GM12878 (cell line): ENCODE measurements at regions not wholly inside any gene's neighbourhood (a gene's known extent, or its start where the extent isn't known, plus 50 kb on each side); places are given as distances from the start of the nearest gene placed in this dataset.
"Not testable (repeated sequence)": the region's sequence is repeated elsewhere in the genome, so short reads cannot be mapped to it uniquely, and the experiment has no call there.

Experiments
- ATAC-seq: fragments of 200-7000 bp; cut with Tn5 transposase; 3 replicates; pipeline ENCODE4 v1.9.1; 2020; ENCODE audit warnings: mild to moderate bottlenecking, moderate library complexity
- BruUV-seq: library from RNA; stranded (reverse); fragments of 400-500 nt; replicated peaks from 2 replicates; lab custom pipeline; 2021; lab: Mats Ljungman, UMichigan
- CTCF ChIA-PET: fragments of 300-600 bp; sonication (Branson Sonifier 250); formaldehyde crosslinking; extraction: SDS; loops from one replicate; lab custom pipeline; 2021; ENCODE audit warnings: inconsistent platforms; lab: Yijun Ruan, JAX
- POLR2A ChIA-PET: fragments of 350-600 bp; formaldehyde crosslinking; extraction: SDS; loops from one replicate; lab custom pipeline; 2021; ENCODE audit warnings: inconsistent platforms; lab: Charles Lee
- RAD21 ChIA-PET: fragments of 300-600 bp; sonication (Branson Sonifier 250); formaldehyde crosslinking; loops from one replicate; lab custom pipeline; 2023; ENCODE audit warnings: antibody characterized with exemption; ENCODE audit not compliant: unreplicated experiment; lab: Charles Lee
- SMC1A ChIA-PET: fragments of 300-600 bp; sonication (Branson Sonifier 250); formaldehyde crosslinking; loops from one replicate; lab custom pipeline; 2023; ENCODE audit not compliant: unreplicated experiment, uncharacterized antibody; lab: Charles Lee
- DNase-seq: peaks from one replicate; pipeline ENCODE4 v3.0.0-alpha.2; 2011; ENCODE audit warnings: low read depth, low spot score
- FAIRE-seq: peaks from 3 replicates; lab custom pipeline; 2011; peaks lifted over from hg19 to GRCh38; lab: Jason Lieb, UNC
- H2AFZ ChIP-seq: 2 replicates; pipeline ENCODE4 v1.6.0; 2011; ENCODE audit warnings: low read depth, low read length, control low read depth; ENCODE audit not compliant: control insufficient read depth
- H3K27ac ChIP-seq: 2 replicates; pipeline ENCODE4 v1.5.1; 2011; ENCODE audit warnings: control low read depth; ENCODE audit not compliant: control insufficient read depth, insufficient read depth
- H3K27me3 ChIP-seq, 2 experiments: replicated peaks in 1 of 2; 2 replicates each; pipeline versions ENCODE4 v1.6.0 to v1.6.1; 2011; ENCODE audit warnings: low read length in 1 of 2; ENCODE audit not compliant: control insufficient read depth in 2 of 2, insufficient read depth in 2 of 2
- H3K36me3 ChIP-seq, 2 experiments: 2 replicates each; pipeline ENCODE4 v1.5.1; 2011; ENCODE audit warnings: low read length in 1 of 2; ENCODE audit not compliant: control insufficient read depth in 2 of 2, insufficient read depth in 2 of 2
- H3K4me1 ChIP-seq: 2 replicates; pipeline ENCODE4 v1.6.1; 2011; ENCODE audit warnings: mild to moderate bottlenecking, low read length, moderate library complexity, mixed read lengths; ENCODE audit not compliant: control insufficient read depth, insufficient read depth
- H3K4me2 ChIP-seq: 2 replicates; pipeline ENCODE4 v1.6.0; 2011; ENCODE audit warnings: control low read depth; ENCODE audit not compliant: control insufficient read depth, insufficient read depth
- H3K4me3 ChIP-seq: fragments of 200-600 bp; sonication (generic); 2 replicates; pipeline ENCODE4 v1.5.1; 2016
- H3K79me2 ChIP-seq: 2 replicates; pipeline ENCODE4 v1.6.0; 2011; ENCODE audit warnings: low read length; ENCODE audit not compliant: control insufficient read depth, insufficient read depth
- H3K9ac ChIP-seq: 2 replicates; pipeline ENCODE4 v1.8.0; 2011; ENCODE audit warnings: low read length, control low read depth, mixed read lengths; ENCODE audit not compliant: control insufficient read depth, insufficient read depth
- H3K9me3 ChIP-seq: replicated peaks from 3 replicates; pipeline ENCODE4 v1.5.1; 2011; ENCODE audit warnings: mild to moderate bottlenecking, low read length; ENCODE audit not compliant: control insufficient read depth, insufficient read depth
- H4K20me1 ChIP-seq: 2 replicates; pipeline ENCODE4 v1.6.0; 2011; ENCODE audit not compliant: control insufficient read depth, insufficient read depth
- RAD21 ChIP-seq: IDR thresholded peaks from 2 replicates; pipeline ENCODE4 v1.6.1; 2011; ENCODE audit warnings: mild to moderate bottlenecking, low read depth, low read length, moderate library complexity; ENCODE audit not compliant: insufficient read depth
- WGBS: methylation state at CpG from one replicate; pipeline ENCODE4 v1.1.6; 2016; ENCODE audit warnings: low lambda C conversion rate; ENCODE audit not compliant: insufficient replicate concordance, insufficient coverage; ENCODE audit errors: missing lambda C conversion rate; 5-methylcytosine and 5-hydroxymethylcytosine counted together
- in situ Hi-C: fragments of 300-500 bp; cut with MboI; formaldehyde crosslinking; loops from 9 replicates; pipeline ENCODE4 v1.14.3; 2018; ENCODE audit warnings: mixed read lengths
- intact Hi-C: fragments of 100-400 bp; cut with micrococcal nuclease; formaldehyde crosslinking; loops from one replicate; pipeline ENCODE4 v1.14.2; 2022; ENCODE audit not compliant: unreplicated experiment
- TF ChIP-seq, protein P1 (sequence below): fragments of 450-650 bp; formaldehyde crosslinking; IDR thresholded peaks from 2 replicates; pipeline ENCODE4 v1.4.0; 2022; ENCODE audit warnings: mild to moderate bottlenecking, moderate library complexity
- TF ChIP-seq, protein P2 (sequence below): IDR thresholded peaks from 2 replicates; pipeline ENCODE4 v1.6.1; 2011; ENCODE audit warnings: low read depth, mild to moderate bottlenecking, low read length, moderate library complexity, borderline replicate concordance; ENCODE audit errors: extremely low read depth

DNA sequence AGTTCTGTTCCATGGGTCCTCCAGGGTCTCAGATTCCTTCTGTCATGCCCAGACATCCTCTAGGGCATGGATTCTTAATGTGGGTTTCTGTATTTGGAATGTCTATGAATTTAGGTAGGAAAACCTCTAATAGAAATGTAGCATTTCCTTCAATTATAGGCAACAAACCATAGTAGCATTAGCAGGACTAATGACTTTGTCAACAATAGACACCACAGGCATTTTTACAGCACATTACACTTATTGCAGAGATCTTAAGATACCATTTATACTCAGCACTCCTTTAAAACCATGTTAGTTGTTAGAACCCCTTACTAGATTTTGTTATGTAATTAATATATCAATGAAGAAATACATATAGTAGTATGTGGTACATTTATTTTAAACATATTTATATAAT is 77.8 kb upstream of the TBC1D5 start (continued):
- TF ChIP-seq, protein P1, sequence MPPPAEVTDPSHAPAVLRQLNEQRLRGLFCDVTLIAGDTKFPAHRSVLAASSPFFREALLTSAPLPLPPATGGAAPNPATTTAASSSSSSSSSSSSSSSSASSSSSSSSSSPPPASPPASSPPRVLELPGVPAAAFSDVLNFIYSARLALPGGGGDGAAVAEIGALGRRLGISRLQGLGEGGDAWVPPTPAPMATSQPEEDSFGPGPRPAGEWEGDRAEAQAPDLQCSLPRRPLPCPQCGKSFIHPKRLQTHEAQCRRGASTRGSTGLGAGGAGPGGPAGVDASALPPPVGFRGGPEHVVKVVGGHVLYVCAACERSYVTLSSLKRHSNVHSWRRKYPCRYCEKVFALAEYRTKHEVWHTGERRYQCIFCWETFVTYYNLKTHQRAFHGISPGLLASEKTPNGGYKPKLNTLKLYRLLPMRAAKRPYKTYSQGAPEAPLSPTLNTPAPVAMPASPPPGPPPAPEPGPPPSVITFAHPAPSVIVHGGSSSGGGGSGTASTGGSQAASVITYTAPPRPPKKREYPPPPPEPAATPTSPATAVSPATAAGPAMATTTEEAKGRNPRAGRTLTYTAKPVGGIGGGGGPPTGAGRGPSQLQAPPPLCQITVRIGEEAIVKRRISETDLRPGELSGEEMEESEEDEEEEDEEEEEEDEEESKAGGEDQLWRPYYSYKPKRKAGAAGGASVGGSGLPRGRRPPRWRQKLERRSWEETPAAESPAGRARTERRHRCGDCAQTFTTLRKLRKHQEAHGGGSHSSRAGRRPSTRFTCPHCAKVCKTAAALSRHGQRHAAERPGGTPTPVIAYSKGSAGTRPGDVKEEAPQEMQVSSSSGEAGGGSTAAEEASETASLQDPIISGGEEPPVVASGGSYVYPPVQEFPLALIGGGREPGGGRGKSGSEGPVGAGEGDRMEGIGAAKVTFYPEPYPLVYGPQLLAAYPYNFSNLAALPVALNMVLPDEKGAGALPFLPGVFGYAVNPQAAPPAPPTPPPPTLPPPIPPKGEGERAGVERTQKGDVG, result no peak
- TF ChIP-seq, protein P2, sequence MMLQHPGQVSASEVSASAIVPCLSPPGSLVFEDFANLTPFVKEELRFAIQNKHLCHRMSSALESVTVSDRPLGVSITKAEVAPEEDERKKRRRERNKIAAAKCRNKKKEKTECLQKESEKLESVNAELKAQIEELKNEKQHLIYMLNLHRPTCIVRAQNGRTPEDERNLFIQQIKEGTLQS, result no peak
- no peak for TF ChIP-seq RAD21

DNA sequence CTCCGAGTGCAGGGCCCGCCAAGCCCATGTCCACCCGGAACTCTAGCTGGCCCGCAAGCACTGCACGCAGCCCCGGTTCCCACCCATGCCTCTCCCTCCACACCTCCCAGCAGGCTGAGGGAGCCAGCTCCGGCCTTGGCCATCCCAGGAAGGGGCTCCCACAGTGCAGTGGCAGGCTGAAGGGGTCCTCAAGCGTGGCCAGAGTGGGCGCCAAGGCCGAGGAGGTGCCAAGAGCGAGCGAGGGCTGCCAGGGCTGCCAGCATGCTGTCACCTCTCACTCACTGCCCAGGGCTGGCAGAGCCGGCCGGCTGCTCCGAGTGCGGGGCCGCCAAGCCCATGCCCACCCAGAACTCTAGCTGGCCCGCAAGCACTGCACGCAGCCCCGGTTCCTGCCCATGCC is 75.5 kb upstream of the TBC1D5 start:
- H3K4me3 ChIP-seq, H3K79me2 ChIP-seq, POLR2A ChIA-PET, H4K20me1 ChIP-seq, H2AFZ ChIP-seq, FAIRE-seq, H3K4me1 ChIP-seq, H3K36me3 ChIP-seq, H3K9me3 ChIP-seq, H3K27me3 ChIP-seq, DNase-seq, H3K27ac ChIP-seq, H3K4me2 ChIP-seq, H3K9ac ChIP-seq, in situ Hi-C loops, ATAC-seq, intact Hi-C loops, BruUV-seq: not testable (repeated sequence)
- ChIA-PET RAD21 (interaction anchor here (0.8 kb wide), 1 partner anchor 70 kb away, joined by 4 read pairs; no protein-coding TSS in a partner anchor), SMC1A (interaction anchor here (1.2 kb wide), 1 partner anchor 394 kb away, joined by 4 read pairs; no protein-coding TSS in a partner anchor), CTCF (interaction anchor here (2.2 kb wide), 1 partner anchor 15 kb away, joined by 7 read pairs; no protein-coding TSS in a partner anchor)
- WGBS, result 55% methylated on average over 14 of the region's 20 CpGs
